HFF-Myc (cell line): ENCODE measurements at regions not wholly inside any gene's neighbourhood (a gene's known extent, or its start where the extent isn't known, plus 50 kb on each side); places are given as distances from the start of the nearest gene placed in this dataset.

Experiments
- DNase-seq: peaks from one replicate; pipeline ENCODE4 v3.0.0-alpha.2; 2011; ENCODE audit warnings: low read depth; ENCODE audit errors: extremely low read depth
- H3K4me3 ChIP-seq: replicated peaks from 2 replicates; pipeline ENCODE4 v1.5.1; 2011; ENCODE audit warnings: low read depth, mild to moderate bottlenecking, control low read depth, low read length
- TF ChIP-seq, protein P1 (sequence below): IDR thresholded peaks from 2 replicates; pipeline ENCODE4 v1.5.1; 2012; ENCODE audit warnings: mild to moderate bottlenecking, low read depth, low read length, control low read depth; ENCODE audit errors: missing control alignments

DNA sequence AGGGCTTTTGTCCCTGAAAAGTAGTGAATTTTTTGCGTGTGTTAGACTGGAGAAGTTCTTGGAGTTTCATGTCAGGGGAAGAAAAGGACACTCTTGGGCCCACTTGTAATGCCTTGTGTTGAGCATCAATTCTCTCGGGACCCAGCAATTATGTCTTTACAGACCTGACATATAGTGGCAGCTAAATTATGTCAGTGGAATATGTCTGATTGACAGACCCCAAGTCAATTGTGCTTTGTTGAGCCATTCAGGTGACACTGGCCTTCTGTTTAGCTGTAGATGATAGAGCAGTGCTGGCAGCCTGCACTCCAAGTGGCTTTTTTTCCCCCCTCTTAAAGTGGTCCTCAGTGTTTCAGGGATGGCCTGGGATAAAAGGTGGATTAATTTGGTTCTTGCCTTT lies 112.1 kb upstream of the AGBL1 start:
- DNase-seq, result no peak
- H3K4me3 ChIP-seq, result no peak overlapping the region
- TF ChIP-seq, protein P1, sequence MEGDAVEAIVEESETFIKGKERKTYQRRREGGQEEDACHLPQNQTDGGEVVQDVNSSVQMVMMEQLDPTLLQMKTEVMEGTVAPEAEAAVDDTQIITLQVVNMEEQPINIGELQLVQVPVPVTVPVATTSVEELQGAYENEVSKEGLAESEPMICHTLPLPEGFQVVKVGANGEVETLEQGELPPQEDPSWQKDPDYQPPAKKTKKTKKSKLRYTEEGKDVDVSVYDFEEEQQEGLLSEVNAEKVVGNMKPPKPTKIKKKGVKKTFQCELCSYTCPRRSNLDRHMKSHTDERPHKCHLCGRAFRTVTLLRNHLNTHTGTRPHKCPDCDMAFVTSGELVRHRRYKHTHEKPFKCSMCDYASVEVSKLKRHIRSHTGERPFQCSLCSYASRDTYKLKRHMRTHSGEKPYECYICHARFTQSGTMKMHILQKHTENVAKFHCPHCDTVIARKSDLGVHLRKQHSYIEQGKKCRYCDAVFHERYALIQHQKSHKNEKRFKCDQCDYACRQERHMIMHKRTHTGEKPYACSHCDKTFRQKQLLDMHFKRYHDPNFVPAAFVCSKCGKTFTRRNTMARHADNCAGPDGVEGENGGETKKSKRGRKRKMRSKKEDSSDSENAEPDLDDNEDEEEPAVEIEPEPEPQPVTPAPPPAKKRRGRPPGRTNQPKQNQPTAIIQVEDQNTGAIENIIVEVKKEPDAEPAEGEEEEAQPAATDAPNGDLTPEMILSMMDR, result no peak

DNA sequence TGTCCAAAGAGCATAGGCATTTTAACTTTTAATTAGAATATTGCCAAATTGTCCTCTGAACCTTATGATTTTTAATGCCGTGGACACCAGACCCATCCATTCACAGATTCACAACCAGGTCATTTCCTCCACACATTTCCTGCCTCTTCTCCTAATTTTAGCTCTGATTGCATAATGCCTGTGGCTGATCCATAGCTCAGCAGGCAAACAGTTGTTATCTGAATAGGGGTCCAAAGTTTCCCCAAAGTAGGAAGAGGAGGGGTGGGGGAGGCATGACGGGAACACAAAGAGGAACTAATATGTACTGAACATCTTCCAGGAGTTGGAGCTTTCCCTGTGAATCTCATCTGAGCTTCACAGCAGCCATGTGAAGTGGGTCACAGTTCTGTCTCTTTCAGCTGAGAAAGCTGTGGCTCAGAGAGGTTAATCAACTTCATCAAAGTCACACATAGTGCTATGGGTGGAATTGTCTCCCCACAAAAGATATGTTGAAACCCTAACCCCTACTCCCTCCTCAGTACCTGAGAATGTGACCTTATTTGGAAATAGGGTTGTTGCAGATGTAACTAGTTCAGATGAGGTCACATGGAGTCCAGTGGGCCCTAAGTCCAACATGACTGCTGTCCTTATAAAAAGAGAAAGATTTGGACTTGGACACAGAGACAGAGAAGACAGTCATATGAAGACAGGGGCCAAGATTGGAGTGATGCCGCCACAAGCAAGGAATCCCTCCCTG lies 106.7 kb upstream of the AGBL1 start:
- no peak overlapping the region for H3K4me3 ChIP-seq
- TF ChIP-seq, protein P1, result no peak
- no peak for DNase-seq

DNA sequence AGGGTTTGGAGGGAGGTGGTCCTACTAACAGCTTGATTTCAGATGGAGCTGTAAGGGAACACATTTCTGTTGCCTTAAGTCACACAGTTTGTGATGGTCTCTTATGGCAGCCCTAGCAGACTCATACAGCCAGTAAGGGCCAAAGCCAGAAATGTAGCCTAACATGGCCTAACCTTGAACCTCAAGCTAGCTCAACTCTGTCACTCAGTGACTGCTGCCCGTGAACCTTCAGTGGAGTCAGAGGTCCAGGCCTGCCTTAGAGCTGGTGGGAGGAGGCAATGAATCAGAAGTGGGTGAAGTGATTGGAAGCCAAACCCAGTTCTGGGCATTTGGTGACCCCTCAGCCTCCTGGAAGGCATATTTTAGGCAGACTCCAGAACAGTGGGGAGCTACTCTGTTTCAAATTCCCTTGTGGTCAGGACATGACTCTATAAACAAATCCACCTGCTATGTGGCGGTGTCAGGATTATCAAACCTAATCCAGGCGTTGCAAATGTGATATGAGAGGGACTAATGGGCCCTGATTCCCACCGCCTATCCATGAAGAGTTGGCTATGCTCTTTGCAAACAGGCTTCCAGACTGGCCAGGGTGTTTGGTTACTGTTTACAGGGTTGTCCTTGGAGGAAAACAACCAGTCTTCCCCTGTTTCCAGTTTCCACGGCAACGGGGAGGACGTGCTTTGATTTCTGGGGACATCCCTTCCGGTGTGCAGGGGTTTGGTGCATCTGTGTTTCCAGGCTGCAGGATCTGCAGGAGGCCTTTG lies 105.9 kb upstream of the AGBL1 start:
- TF ChIP-seq, protein P1, result no peak
- DNase-seq, result no peak

DNA sequence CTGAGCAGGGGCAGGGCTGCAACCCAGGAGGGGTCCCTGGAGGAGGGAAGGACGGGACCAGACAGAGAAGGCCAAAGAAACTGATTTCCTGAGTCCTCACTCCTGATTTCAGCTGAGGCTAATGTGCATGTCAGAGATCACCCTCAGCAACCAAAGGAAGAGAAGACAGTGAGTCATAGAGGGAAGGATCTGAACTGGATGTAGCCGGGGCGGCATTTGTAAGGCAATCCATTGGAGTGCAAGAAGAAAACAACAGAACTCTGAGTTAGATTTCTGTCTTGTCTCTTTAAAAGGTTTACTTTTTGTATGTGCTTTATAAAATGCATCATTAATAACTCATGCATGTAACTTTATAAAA lies 105.3 kb upstream of the AGBL1 start:
- TF ChIP-seq, protein P1, result no peak
- H3K4me3 ChIP-seq, result no peak overlapping the region
- DNase-seq, result no peak

More for the DNA sequence above, 105.9 kb upstream of the AGBL1 start:
- no peak overlapping the region for H3K4me3 ChIP-seq

DNA sequence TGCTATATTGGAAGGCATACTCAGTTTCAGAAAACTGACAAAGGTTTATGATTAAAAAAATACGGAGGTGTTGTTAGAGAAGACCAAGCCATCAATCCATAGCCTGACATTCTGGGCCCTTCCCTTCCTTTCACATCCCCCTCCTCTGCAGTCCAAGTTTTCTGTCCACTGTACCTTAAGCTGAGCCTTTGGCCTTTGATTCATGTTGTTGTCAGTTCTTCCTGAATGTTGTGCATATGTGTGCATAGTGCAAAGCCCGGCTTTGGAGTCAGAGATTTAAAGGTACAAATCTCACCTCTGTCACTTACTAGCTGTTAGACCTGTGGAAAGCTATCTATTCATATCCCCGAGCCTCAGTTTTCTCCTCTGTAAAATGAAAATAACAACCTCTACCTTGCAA lies 104.9 kb upstream of the AGBL1 start:
- no peak for DNase-seq
- TF ChIP-seq, protein P1, result no peak
- no peak overlapping the region for H3K4me3 ChIP-seq

DNA sequence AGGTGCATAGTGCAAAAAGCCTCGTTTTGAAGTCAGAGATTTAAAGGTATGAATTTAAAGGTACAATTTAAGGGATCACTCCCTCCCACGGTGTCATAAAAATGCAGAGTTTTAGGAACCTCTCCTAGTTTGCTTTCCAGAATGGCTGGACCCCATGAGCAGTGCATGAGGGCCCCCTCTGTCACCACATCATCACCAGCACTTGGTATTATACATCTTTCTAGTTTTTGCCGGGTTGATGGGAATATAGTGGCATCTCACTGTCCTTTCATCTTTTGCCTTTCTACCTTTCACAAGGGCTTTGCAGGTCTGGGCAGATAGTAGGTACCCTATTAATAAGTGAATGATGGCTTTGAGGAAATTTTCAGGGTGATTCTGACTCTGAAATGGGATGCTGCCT lies 103.6 kb upstream of the AGBL1 start:
- DNase-seq, result no peak
- no peak overlapping the region for H3K4me3 ChIP-seq
- TF ChIP-seq, protein P1, result no peak
